ENCODE measurements at regions not wholly inside any gene's neighbourhood (a gene's known extent, or its start where the extent isn't known, plus 50 kb on each side); places are given as distances from the start of the nearest gene placed in this dataset.

- TF ChIP-seq CTCF (IDR thresholded peaks at IDR 0.05; ENCODE audit: insufficient read depth, low read length, poor library complexity, severe bottlenecking) = no peak
- TF ChIP-seq EZH2phosphoT487 (conservative IDR thresholded peaks at IDR 0.05; ENCODE audit: low read length) = no peak
Observed at GRCh38 chr5:7096294-7096693, 299.6 kb upstream of the ADCY2 start.

Measured in SU-DHL-6 (cell line).